ENCODE measurements at regions not wholly inside any gene's neighbourhood (a gene's known extent, or its start where the extent isn't known, plus 50 kb on each side); places are given as distances from the start of the nearest gene placed in this dataset.

DNA sequence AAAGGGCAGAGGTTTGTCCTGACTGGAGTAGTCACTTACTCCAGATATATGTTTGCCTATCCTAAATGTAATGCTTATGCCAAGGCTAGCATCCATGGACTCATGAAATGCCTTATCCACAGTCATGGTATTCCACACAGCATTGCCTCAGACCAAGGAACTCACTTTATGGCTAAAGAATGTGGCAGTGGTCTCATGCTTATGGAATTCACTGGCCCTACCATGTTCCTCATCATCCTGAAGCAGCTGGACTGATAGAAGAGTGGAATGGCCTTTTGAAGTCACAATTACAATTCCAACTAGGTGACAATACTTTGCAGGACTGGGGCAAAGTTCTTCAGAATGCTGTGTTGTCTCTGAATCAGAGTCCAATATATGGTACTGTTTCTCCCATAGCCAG, 1014.8 kb downstream of the RAPGEF2 start:
- no peak for TF ChIP-seq POLR2A (IDR thresholded peaks at IDR 0.05; ENCODE audit: low read length)
- no peak for TF ChIP-seq GATA1 (IDR thresholded peaks at IDR 0.05; ENCODE audit: low read depth, low read length)

Measured in erythroblast (primary cell).